K562 (cell line): ENCODE measurements at regions not wholly inside any gene's neighbourhood (a gene's known extent, or its start where the extent isn't known, plus 50 kb on each side); places are given as distances from the start of the nearest gene placed in this dataset.

Experiments
- ATAC-seq: fragments of 200-7000 bp; cut with Tn5 transposase; 3 replicates; pipeline ENCODE4 v1.9.1; 2020; ENCODE audit warnings: moderate library complexity
- BruUV-seq: library from RNA; stranded (reverse); fragments of 400-500 nt; replicated peaks from 2 replicates; lab custom pipeline; 2021; lab: Mats Ljungman, UMichigan
- CTCF ChIA-PET: fragments of 300-600 bp; formaldehyde crosslinking; extraction: SDS; loops from one replicate; lab custom pipeline; 2021; ENCODE audit warnings: low intra/inter-chr PET ratio; lab: Yijun Ruan, JAX
- POLR2A ChIA-PET: fragments of 300-600, 350-650 bp; sonication (Branson Sonifier 250); formaldehyde crosslinking; extraction: SDS; loops from one replicate; lab custom pipeline; 2021; ENCODE audit warnings: antibody characterized with exemption, inconsistent platforms; lab: Yijun Ruan, JAX
- DNase-seq, 4 experiments: peaks; one replicate each; pipeline versions ENCODE4 v3.0.0 to v3.0.0-alpha.2; 2011 to 2018; ENCODE audit warnings: low spot score in 3 of 4, mixed read lengths in 3 of 4; ENCODE audit errors: extremely low read depth in 1 of 4
- FAIRE-seq: peaks from 2 replicates; lab custom pipeline; 2011; peaks lifted over from hg19 to GRCh38; lab: Jason Lieb, UNC
- H2AFZ ChIP-seq: 2 replicates; pipeline ENCODE4 v1.6.0; 2011; ENCODE audit warnings: low read depth, low read length, control low read depth, inconsistent platforms
- H3K27ac ChIP-seq: fragments of 200-600 bp; 3 replicates; pipeline ENCODE4 v1.8.0; 2011; ENCODE audit warnings: low read depth, mild to moderate bottlenecking, control low read depth, inconsistent platforms, low read length, moderate library complexity, mixed read lengths; ENCODE audit errors: extremely low read depth
- H3K27me3 ChIP-seq, 2 experiments: fragments of 300-600 bp in 1 of 2; 2 replicates in 1 of 2; 3 replicates in 1 of 2; pipeline versions ENCODE4 v1.6.0 to v1.8.0; 2011; ENCODE audit warnings: inconsistent platforms in 2 of 2, low read length in 2 of 2, mild to moderate bottlenecking in 1 of 2, mixed read lengths in 1 of 2, moderate library complexity in 1 of 2; ENCODE audit not compliant: control insufficient read depth in 2 of 2, insufficient read depth in 2 of 2
- H3K36me3 ChIP-seq: fragments of 300-600 bp; 3 replicates; pipeline ENCODE4 v1.8.0; 2011; ENCODE audit warnings: mild to moderate bottlenecking, low read length, inconsistent platforms; ENCODE audit not compliant: control insufficient read depth, insufficient read depth
- H3K4me1 ChIP-seq, 2 experiments: fragments of 200-600 bp in 1 of 2; replicated peaks in 1 of 2; 2 replicates in 1 of 2; 3 replicates in 1 of 2; pipeline versions ENCODE4 v1.5.1 to v1.8.0; 2011; ENCODE audit warnings: inconsistent platforms in 2 of 2, low read length in 2 of 2, mild to moderate bottlenecking in 1 of 2, mixed read lengths in 1 of 2, moderate library complexity in 1 of 2; ENCODE audit not compliant: control insufficient read depth in 2 of 2, insufficient read depth in 2 of 2
- H3K4me2 ChIP-seq: 2 replicates; pipeline ENCODE4 v1.6.1; 2011; ENCODE audit warnings: low read length, control low read depth, inconsistent platforms, mixed read lengths; ENCODE audit not compliant: insufficient read depth
- H3K4me3 ChIP-seq: fragments of 200-600 bp; sonication (generic), shearing (Covaris generic); 2 replicates; pipeline ENCODE4 v1.5.1; 2016; ENCODE audit warnings: control low read depth, inconsistent platforms
- H3K79me2 ChIP-seq: fragments of 200-600 bp; 3 replicates; pipeline ENCODE4 v1.8.0; 2011; ENCODE audit warnings: low read length, inconsistent platforms; ENCODE audit not compliant: control insufficient read depth, insufficient read depth
- H3K9ac ChIP-seq, 2 experiments: 2 replicates each; pipeline versions ENCODE4 v1.6.0 to v1.6.1; 2011; ENCODE audit warnings: low read depth in 2 of 2, low read length in 2 of 2, control low read depth in 1 of 2, inconsistent platforms in 1 of 2, mild to moderate bottlenecking in 1 of 2, mixed read lengths in 1 of 2; ENCODE audit not compliant: insufficient read depth in 1 of 2
- H3K9me1 ChIP-seq: one replicate; pipeline ENCODE4 v1.6.0; 2011; ENCODE audit warnings: inconsistent platforms, mild to moderate bottlenecking, low read length, moderate library complexity; ENCODE audit not compliant: control insufficient read depth, insufficient read depth
- H3K9me3 ChIP-seq: replicated peaks from 2 replicates; pipeline ENCODE4 v1.5.1; 2011; ENCODE audit warnings: low read depth, low read length, inconsistent platforms; ENCODE audit not compliant: control insufficient read depth, insufficient read depth
- H4K20me1 ChIP-seq: replicated peaks from 2 replicates; pipeline ENCODE4 v1.6.1; 2011; ENCODE audit warnings: low read length, inconsistent platforms, mixed read lengths; ENCODE audit not compliant: control insufficient read depth, insufficient read depth
- CXXC5 ChIP-seq: fragments of 250-450 bp; sonication (Bioruptor Pico); IDR thresholded peaks from 2 replicates; pipeline ENCODE4 v1.8.0; 2022; ENCODE audit warnings: inconsistent platforms, mild to moderate bottlenecking, moderate library complexity
- DDX20 ChIP-seq: fragments of 450-650 bp; IDR thresholded peaks from 2 replicates; pipeline ENCODE4 v1.6.1; 2016; ENCODE audit warnings: missing genetic modification characterization, low read depth, mild to moderate bottlenecking, missing compliant biosample characterization, moderate library complexity
- GTF2E2 ChIP-seq: fragments of 200-800 bp; sonication (Bioruptor generic); IDR thresholded peaks from 2 replicates; pipeline ENCODE4 v1.6.1; 2016; ENCODE audit warnings: missing genetic modification characterization, missing compliant biosample characterization
- HSF4 ChIP-seq: fragments of 250-450 bp; sonication (Bioruptor Pico); IDR thresholded peaks from 2 replicates; pipeline ENCODE4 v2.1.2; 2022; ENCODE audit warnings: mild to moderate bottlenecking, moderate library complexity, borderline replicate concordance
- NCOA1 ChIP-seq: fragments of 450-650 bp; IDR thresholded peaks from 2 replicates; pipeline ENCODE4 v1.6.1; 2016; ENCODE audit warnings: low read depth
- NR3C1 ChIP-seq: sonication (generic); formaldehyde crosslinking; IDR thresholded peaks from 2 replicates; pipeline ENCODE4 v1.8.1; 2022; ENCODE audit warnings: missing genetic modification reagents
- SMAD2 ChIP-seq: fragments of 150-350 bp; IDR thresholded peaks from 2 replicates; pipeline ENCODE4 v1.6.1; 2014; ENCODE audit warnings: low read depth, mild to moderate bottlenecking, low read length
- ZBTB1 ChIP-seq: sonication (generic); formaldehyde crosslinking; IDR thresholded peaks from 2 replicates; pipeline ENCODE4 v1.8.1; 2023; ENCODE audit warnings: missing genetic modification reagents, low read depth, mild to moderate bottlenecking, borderline replicate concordance
- ZKSCAN8 ChIP-seq: fragments of 200-800 bp; sonication (Bioruptor generic); IDR thresholded peaks from 2 replicates; pipeline ENCODE4 v1.6.1; 2016; ENCODE audit warnings: missing genetic modification characterization, missing compliant biosample characterization
- ZNF12 ChIP-seq: sonication (generic); formaldehyde crosslinking; IDR thresholded peaks from 2 replicates; pipeline ENCODE4 v1.4.0; 2020; ENCODE audit warnings: mild to moderate bottlenecking, missing genetic modification reagents
- ZNF592 ChIP-seq: fragments of 450-650 bp; IDR thresholded peaks from 2 replicates; pipeline ENCODE4 v1.6.1; 2017; ENCODE audit warnings: antibody characterized with exemption, mild to moderate bottlenecking
- ZNF77 ChIP-seq: fragments of 250-450 bp; sonication (Bioruptor Pico); IDR thresholded peaks from 2 replicates; pipeline ENCODE4 v1.5.0; 2020
- WGBS: fragments of 100-300 bp; shearing (Covaris generic); methylation state at CpG from one replicate; pipeline ENCODE4 v1.1.6; 2016; ENCODE audit warnings: low coverage, mixed read lengths; ENCODE audit not compliant: insufficient coverage; ENCODE audit errors: missing lambda C conversion rate; 5-methylcytosine and 5-hydroxymethylcytosine counted together
- in situ Hi-C: fragments of 300-500 bp; cut with MboI; formaldehyde crosslinking; loops from 4 replicates; pipeline ENCODE4 v1.15.0; 2018; ENCODE audit warnings: inconsistent platforms, mixed read lengths
- intact Hi-C: fragments of 100-400 bp; cut with micrococcal nuclease; formaldehyde crosslinking; loops from 2 replicates; pipeline ENCODE4 v1.14.2; 2022
- TF ChIP-seq, protein P1 (sequence below): sonication (generic); formaldehyde crosslinking; IDR thresholded peaks from 2 replicates; pipeline ENCODE4 v1.8.0; 2022; ENCODE audit warnings: mild to moderate bottlenecking, missing genetic modification reagents
- TF ChIP-seq, protein P2 (sequence below): fragments of 450-650 bp; IDR thresholded peaks from 2 replicates; pipeline ENCODE4 v1.7.1; 2018; ENCODE audit warnings: mild to moderate bottlenecking, low read depth; ENCODE audit not compliant: partially characterized antibody

GRCh38 chr20:30922129-30922528 lies 335.3 kb upstream of the DEFB115 start (continued):
- TF ChIP-seq ZBTB1 (no peak), NR3C1 (CRISPR knock-in tag) (no peak), ZKSCAN8 (CRISPR knock-in tag) (no peak), NCOA1 (no peak), HSF4 (CRISPR knock-in tag) (no peak)
- TF ChIP-seq, protein P1, sequence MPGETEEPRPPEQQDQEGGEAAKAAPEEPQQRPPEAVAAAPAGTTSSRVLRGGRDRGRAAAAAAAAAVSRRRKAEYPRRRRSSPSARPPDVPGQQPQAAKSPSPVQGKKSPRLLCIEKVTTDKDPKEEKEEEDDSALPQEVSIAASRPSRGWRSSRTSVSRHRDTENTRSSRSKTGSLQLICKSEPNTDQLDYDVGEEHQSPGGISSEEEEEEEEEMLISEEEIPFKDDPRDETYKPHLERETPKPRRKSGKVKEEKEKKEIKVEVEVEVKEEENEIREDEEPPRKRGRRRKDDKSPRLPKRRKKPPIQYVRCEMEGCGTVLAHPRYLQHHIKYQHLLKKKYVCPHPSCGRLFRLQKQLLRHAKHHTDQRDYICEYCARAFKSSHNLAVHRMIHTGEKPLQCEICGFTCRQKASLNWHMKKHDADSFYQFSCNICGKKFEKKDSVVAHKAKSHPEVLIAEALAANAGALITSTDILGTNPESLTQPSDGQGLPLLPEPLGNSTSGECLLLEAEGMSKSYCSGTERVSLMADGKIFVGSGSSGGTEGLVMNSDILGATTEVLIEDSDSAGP: no peak
- TF ChIP-seq, all 486 proteins: peak for 0

DNA sequence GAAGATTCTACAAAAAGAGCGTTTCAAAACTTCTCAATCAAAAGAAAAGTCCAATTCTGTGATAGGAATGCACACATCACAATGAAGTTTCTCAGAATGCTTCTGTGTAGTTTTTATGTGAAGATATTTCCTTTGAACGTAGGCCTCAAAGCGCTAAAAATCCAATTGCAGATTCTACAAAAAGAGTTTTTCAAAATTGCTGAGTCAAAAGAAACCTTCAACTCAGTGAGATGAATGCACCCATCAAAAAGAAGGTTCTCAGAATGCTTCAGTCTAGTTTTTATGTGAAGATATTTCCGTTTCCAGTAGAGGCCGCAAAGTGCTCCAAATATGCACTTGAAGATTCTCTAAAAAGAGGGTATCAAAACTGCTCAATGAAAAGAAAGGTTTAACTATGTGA lies 319.7 kb upstream of the DEFB115 start:
- Histone ChIP-seq H4K20me1 (no peaks in the 10 kb centered on the region), H3K9me1 (no peaks in the 10 kb centered on the region), H3K9ac (no peak overlapping the region), H3K9me3 (no peaks in the 10 kb centered on the region), H3K27ac (no peak overlapping the region), H2AFZ (no peak overlapping the region), H3K4me3 (no peak overlapping the region), H3K4me2 (no peak overlapping the region), H3K4me1 (no peaks in the 10 kb centered on the region), H3K36me3 (no peaks in the 10 kb centered on the region), H3K79me2 (no peaks in the 10 kb centered on the region), H3K27me3 (no peaks in the 10 kb centered on the region)
- in situ Hi-C loops (no loop called here), intact Hi-C loops (no loop called here)
- ChIA-PET POLR2A (no interaction called here), CTCF (no interaction called here)
- WGBS: 4% methylated on average over 5 of the region's 5 CpGs
- DNase-seq (no peak), FAIRE-seq (no peak), ATAC-seq (no peak)
- no TSS peak for BruUV-seq
- no peak for TF ChIP-seq DDX20 (tag)
- TF ChIP-seq SMAD2: no peak
- no peak for TF ChIP-seq CXXC5 (CRISPR knock-in tag)
- no peak for TF ChIP-seq GTF2E2
- TF ChIP-seq ZNF12 (CRISPR knock-in tag): no peak
- TF ChIP-seq ZNF77 (CRISPR knock-in tag): no peak
- no peak for TF ChIP-seq ZNF592
- TF ChIP-seq, protein P2, sequence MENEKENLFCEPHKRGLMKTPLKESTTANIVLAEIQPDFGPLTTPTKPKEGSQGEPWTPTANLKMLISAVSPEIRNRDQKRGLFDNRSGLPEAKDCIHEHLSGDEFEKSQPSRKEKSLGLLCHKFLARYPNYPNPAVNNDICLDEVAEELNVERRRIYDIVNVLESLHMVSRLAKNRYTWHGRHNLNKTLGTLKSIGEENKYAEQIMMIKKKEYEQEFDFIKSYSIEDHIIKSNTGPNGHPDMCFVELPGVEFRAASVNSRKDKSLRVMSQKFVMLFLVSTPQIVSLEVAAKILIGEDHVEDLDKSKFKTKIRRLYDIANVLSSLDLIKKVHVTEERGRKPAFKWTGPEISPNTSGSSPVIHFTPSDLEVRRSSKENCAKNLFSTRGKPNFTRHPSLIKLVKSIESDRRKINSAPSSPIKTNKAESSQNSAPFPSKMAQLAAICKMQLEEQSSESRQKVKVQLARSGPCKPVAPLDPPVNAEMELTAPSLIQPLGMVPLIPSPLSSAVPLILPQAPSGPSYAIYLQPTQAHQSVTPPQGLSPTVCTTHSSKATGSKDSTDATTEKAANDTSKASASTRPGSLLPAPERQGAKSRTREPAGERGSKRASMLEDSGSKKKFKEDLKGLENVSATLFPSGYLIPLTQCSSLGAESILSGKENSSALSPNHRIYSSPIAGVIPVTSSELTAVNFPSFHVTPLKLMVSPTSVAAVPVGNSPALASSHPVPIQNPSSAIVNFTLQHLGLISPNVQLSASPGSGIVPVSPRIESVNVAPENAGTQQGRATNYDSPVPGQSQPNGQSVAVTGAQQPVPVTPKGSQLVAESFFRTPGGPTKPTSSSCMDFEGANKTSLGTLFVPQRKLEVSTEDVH: no peak
